Prostate gland (tissue), 2 donors: ENCODE measurements at regions not wholly inside any gene's neighbourhood (a gene's known extent, or its start where the extent isn't known, plus 50 kb on each side); places are given as distances from the start of the nearest gene placed in this dataset.

Source experiments
- DNase-seq: peaks from one replicate; pipeline ENCODE4 v3.0.0-alpha.2; 2019; ENCODE audit warnings: low spot score
- H3K27ac ChIP-seq, 2 donors: fragments of 200-600 bp; sonication (generic); 2 replicates each; pipeline ENCODE4 v1.5.1; 2017 to 2019
- H3K27me3 ChIP-seq: fragments of 200-600 bp; sonication (generic); replicated peaks from 2 replicates; pipeline ENCODE4 v1.5.1; 2019; ENCODE audit not compliant: insufficient read depth
- H3K36me3 ChIP-seq, 2 donors: fragments of 200-600 bp; sonication (generic); 1 replicate in 1 of 2; 2 replicates in 1 of 2; pipeline versions ENCODE4 v1.5.1 to v1.8.1; 2017 to 2019
- H3K4me1 ChIP-seq: fragments of 200-600 bp; sonication (generic); replicated peaks from 2 replicates; pipeline ENCODE4 v1.5.1; 2019
- H3K4me3 ChIP-seq, 2 donors: fragments of 200-600 bp; sonication (generic); 2 replicates each; pipeline ENCODE4 v1.5.1; 2017 to 2019
- H3K9me3 ChIP-seq: fragments of 200-600 bp; sonication (generic); 2 replicates; pipeline ENCODE4 v1.5.1; 2017
- POLR2A ChIP-seq: fragments of 450-650 bp; IDR thresholded peaks from one replicate; pipeline ENCODE4 v1.6.1; 2016; ENCODE audit warnings: antibody characterized with exemption, mild to moderate bottlenecking
- POLR2AphosphoS5 ChIP-seq: sonication (generic); formaldehyde crosslinking; IDR thresholded peaks from one replicate; pipeline ENCODE4 v1.6.1; 2017; ENCODE audit warnings: antibody characterized with exemption
- WGBS: methylation state at CpG from one replicate; pipeline ENCODE4 v1.1.5; 2018; 5-methylcytosine and 5-hydroxymethylcytosine counted together
- intact Hi-C: fragments of 100-400 bp; cut with DNase I; formaldehyde crosslinking; loops from one replicate; pipeline ENCODE4 v1.14.2; 2022
- TF ChIP-seq, protein P1 (sequence below), 4 experiments: fragments of 200-600 bp in 2 of 4; fragments of 450-650 bp in 2 of 4; sonication (generic) in 2 of 4; IDR thresholded peaks; 1 replicate in 3 of 4; 2 replicates in 1 of 4; pipeline ENCODE4 v1.5.1; 2016 to 2019; ENCODE audit warnings: antibody characterized with exemption in 4 of 4, mild to moderate bottlenecking in 2 of 4, moderate library complexity in 2 of 4

GRCh38 chr9:84485539-84485938, 145.0 kb upstream of the SLC28A3 start:
- Histone ChIP-seq H3K9me3 (no peaks in the 10 kb centered on the region), H3K4me1 (no peaks in the 10 kb centered on the region), H3K27ac (no peak overlapping the region), H3K36me3 (no peaks in the 10 kb centered on the region), H3K27me3 (peaks cover 2% of the 10 kb centered on the region), H3K4me3 (no peak overlapping the region)
- 45% methylated on average over 2 of the region's 2 CpGs for WGBS
- no peak for TF ChIP-seq POLR2AphosphoS5
- TF ChIP-seq, protein P1, sequence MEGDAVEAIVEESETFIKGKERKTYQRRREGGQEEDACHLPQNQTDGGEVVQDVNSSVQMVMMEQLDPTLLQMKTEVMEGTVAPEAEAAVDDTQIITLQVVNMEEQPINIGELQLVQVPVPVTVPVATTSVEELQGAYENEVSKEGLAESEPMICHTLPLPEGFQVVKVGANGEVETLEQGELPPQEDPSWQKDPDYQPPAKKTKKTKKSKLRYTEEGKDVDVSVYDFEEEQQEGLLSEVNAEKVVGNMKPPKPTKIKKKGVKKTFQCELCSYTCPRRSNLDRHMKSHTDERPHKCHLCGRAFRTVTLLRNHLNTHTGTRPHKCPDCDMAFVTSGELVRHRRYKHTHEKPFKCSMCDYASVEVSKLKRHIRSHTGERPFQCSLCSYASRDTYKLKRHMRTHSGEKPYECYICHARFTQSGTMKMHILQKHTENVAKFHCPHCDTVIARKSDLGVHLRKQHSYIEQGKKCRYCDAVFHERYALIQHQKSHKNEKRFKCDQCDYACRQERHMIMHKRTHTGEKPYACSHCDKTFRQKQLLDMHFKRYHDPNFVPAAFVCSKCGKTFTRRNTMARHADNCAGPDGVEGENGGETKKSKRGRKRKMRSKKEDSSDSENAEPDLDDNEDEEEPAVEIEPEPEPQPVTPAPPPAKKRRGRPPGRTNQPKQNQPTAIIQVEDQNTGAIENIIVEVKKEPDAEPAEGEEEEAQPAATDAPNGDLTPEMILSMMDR (IDR thresholded peaks at IDR 0.05), result no peak
- no peak for TF ChIP-seq POLR2A
- intact Hi-C loops, result no loop called here
- no peak for DNase-seq

GRCh38 chr9:84486663-84487062, 146.1 kb upstream of the SLC28A3 start:
- H3K4me1 ChIP-seq, result no peaks in the 10 kb centered on the region

DNA sequence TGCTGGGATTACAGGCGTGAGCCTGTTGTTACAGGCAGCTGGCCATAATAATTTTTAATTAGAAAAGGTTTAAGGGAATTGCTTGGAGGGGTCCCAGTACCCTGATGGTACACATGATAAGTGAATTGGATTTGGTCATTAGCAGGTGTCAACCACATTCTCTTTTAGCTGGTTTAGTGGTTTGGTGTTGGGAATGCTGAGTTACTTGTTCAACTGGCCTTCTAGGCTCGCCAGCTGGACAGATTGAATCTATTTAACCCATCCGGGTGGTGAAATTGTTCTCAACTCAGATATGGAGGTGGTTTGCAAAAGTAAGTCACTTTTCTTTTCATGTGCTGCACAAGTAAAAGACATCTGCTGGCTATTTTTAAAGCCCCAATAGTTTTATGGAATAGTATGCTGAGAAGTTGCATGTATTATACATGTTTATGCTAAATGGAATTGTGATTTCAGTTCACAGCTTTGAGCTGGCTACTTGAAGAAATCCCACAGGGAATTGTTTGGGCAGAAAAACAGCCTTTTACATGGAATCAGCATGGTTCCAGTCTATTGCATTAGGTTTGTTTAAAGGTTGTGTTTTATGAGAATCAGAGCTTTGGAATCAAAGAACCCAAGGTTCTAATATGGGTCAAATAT, 149.8 kb upstream of the SLC28A3 start:
- Histone ChIP-seq H3K4me1 (no peaks in the 10 kb centered on the region), H3K4me3 (no peak overlapping the region), H3K36me3 (no peaks in the 10 kb centered on the region), H3K27me3 (peaks cover 2% of the 10 kb centered on the region), H3K9me3 (no peaks in the 10 kb centered on the region), H3K27ac (no peak overlapping the region)
- WGBS, result 69% methylated on average over 3 of the region's 3 CpGs
- no peak for TF ChIP-seq POLR2A
- TF ChIP-seq POLR2AphosphoS5, result no peak
- TF ChIP-seq, protein P1 (IDR thresholded peaks at IDR 0.05), result no peak
- DNase-seq, result no peak
- intact Hi-C loops, result no loop called here

More at GRCh38 chr9:84486663-84487062, 146.1 kb upstream of the SLC28A3 start:
- H3K27me3 ChIP-seq, result peaks cover 2% of the 10 kb centered on the region
- intact Hi-C loops, result no loop called here
- 95% methylated on average over 1 of the region's 1 CpG for WGBS
- H3K4me3 ChIP-seq, result no peak overlapping the region
- no peak for DNase-seq
- no peaks in the 10 kb centered on the region for H3K36me3 ChIP-seq
- no peaks in the 10 kb centered on the region for H3K9me3 ChIP-seq
- no peak overlapping the region for H3K27ac ChIP-seq
- no peak for TF ChIP-seq POLR2A
- no peak for TF ChIP-seq POLR2AphosphoS5
- TF ChIP-seq, protein P1 (IDR thresholded peaks at IDR 0.05), result no peak

DNA sequence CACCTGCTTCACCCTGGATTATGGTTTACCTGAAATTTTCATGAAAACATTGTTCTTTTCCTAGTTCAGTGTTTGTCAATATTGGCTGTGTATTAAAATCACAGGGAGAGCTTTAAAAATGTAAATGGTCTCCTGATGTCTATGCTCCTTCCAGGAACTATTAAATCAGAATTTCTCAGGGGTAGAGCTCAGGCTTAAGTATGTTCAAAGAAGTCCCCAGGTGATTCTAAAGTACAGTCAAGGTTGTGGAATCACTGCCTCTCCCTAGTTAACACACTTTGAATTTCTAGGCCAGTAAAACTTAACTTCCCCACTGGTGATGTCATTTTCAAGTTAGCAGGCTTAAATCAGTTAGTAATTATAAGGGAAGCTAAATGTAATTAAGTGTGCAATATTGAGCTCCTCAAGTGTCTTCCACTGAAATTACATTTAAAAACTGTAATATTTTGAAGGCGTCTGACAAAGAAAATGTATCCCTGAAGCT, 150.3 kb upstream of the SLC28A3 start:
- no peak overlapping the region for H3K4me3 ChIP-seq
- no peak for DNase-seq
- peaks cover 2% of the 10 kb centered on the region for H3K27me3 ChIP-seq
- TF ChIP-seq POLR2A (no peak), POLR2AphosphoS5 (no peak)
- TF ChIP-seq, protein P1 (IDR thresholded peaks at IDR 0.05), result no peak
- H3K9me3 ChIP-seq, result no peaks in the 10 kb centered on the region
- intact Hi-C loops, result no loop called here
- H3K4me1 ChIP-seq, result no peaks in the 10 kb centered on the region
- H3K36me3 ChIP-seq, result no peaks in the 10 kb centered on the region
- no peak overlapping the region for H3K27ac ChIP-seq
- WGBS, result 100% methylated on average over 1 of the region's 1 CpG
